HepG2 (cell line): ENCODE measurements at regions not wholly inside any gene's neighbourhood (a gene's known extent, or its start where the extent isn't known, plus 50 kb on each side); places are given as distances from the start of the nearest gene placed in this dataset.

ENCODE experiments used
- ARID5B ChIP-seq: IDR thresholded peaks from 2 replicates; pipeline ENCODE4 v1.4.0; 2020; ENCODE audit warnings: mild to moderate bottlenecking, missing genetic modification reagents
- ATF1 ChIP-seq: IDR thresholded peaks from 2 replicates; pipeline ENCODE4 v1.6.1; 2016; ENCODE audit warnings: mild to moderate bottlenecking, control low read depth
- DRAP1 ChIP-seq: IDR thresholded peaks from 2 replicates; pipeline ENCODE4 v1.6.1; 2016; ENCODE audit warnings: missing genetic modification reagents, missing compliant biosample characterization
- GZF1 ChIP-seq: sonication (generic); formaldehyde crosslinking; IDR thresholded peaks from 2 replicates; pipeline ENCODE4 v1.5.1; 2020; ENCODE audit warnings: mild to moderate bottlenecking, missing genetic modification reagents
- KDM4B ChIP-seq: sonication (generic); formaldehyde crosslinking; IDR thresholded peaks from 2 replicates; pipeline ENCODE4 v1.4.0; 2020; ENCODE audit warnings: missing genetic modification reagents
- MAFF ChIP-seq: IDR thresholded peaks from 2 replicates; pipeline ENCODE4 v1.6.1; 2011; ENCODE audit warnings: low read depth, low read length, improper control_type of control experiment
- NFKBIZ ChIP-seq: IDR thresholded peaks from 2 replicates; pipeline ENCODE4 v1.6.1; 2018; ENCODE audit warnings: missing genetic modification reagents, missing compliant biosample characterization
- PHB2 ChIP-seq: fragments of 450-650 bp; IDR thresholded peaks from 2 replicates; pipeline ENCODE4 v1.6.1; 2018; ENCODE audit not compliant: partially characterized antibody
- RXRA ChIP-seq: sonication (generic); formaldehyde crosslinking; IDR thresholded peaks from 2 replicates; pipeline ENCODE4 v1.5.1; 2020; ENCODE audit warnings: missing genetic modification reagents
- SKI ChIP-seq: fragments of 450-650 bp; IDR thresholded peaks from one replicate; pipeline ENCODE4 v1.6.1; 2018; ENCODE audit warnings: mild to moderate bottlenecking; ENCODE audit not compliant: partially characterized antibody
- SMAD1 ChIP-seq: sonication (generic); formaldehyde crosslinking; IDR thresholded peaks from 2 replicates; pipeline ENCODE4 v1.4.0; 2020; ENCODE audit warnings: missing genetic modification reagents, low read depth, mild to moderate bottlenecking, borderline replicate concordance
- SP1 ChIP-seq, 2 experiments: fragments of 450-650 bp in 1 of 2; sonication (generic) in 1 of 2; formaldehyde crosslinking in 1 of 2; IDR thresholded peaks; 2 replicates each; pipeline versions ENCODE4 v1.4.0 to v1.6.1; 2016 to 2020; ENCODE audit warnings: missing genetic modification reagents in 1 of 2
- SRSF4 ChIP-seq: fragments of 200-400 bp; formaldehyde crosslinking; IDR thresholded peaks from one replicate; pipeline ENCODE4 v1.6.1; 2018; ENCODE audit warnings: mild to moderate bottlenecking, low read depth, low read length, moderate library complexity; ENCODE audit not compliant: poor library complexity, severe bottlenecking
- SSRP1 ChIP-seq: IDR thresholded peaks from 2 replicates; pipeline ENCODE4 v1.6.1; 2016; ENCODE audit warnings: control low read depth
- THAP11 ChIP-seq: IDR thresholded peaks from 2 replicates; pipeline ENCODE4 v1.6.1; 2016; ENCODE audit warnings: missing biosample characterization, missing genetic modification reagents
- ZMYM3 ChIP-seq: sonication (generic); formaldehyde crosslinking; IDR thresholded peaks from 2 replicates; pipeline ENCODE4 v1.5.1; 2020; ENCODE audit warnings: mild to moderate bottlenecking, missing genetic modification reagents
- ZNF281 ChIP-seq: sonication (generic); formaldehyde crosslinking; IDR thresholded peaks from 2 replicates; pipeline ENCODE4 v1.4.0; 2020; ENCODE audit warnings: missing genetic modification reagents, borderline replicate concordance
- ZNF687 ChIP-seq: sonication (generic); formaldehyde crosslinking; IDR thresholded peaks from 2 replicates; pipeline ENCODE4 v1.5.1; 2020; ENCODE audit warnings: mild to moderate bottlenecking, missing genetic modification reagents, moderate library complexity

- TF ChIP-seq NFKBIZ (CRISPR knock-in tag) (peak; percentile 71), RXRA (no peak; the same call in 1 of the 2 replicates), ZMYM3 (CRISPR knock-in tag) (0 out of 2 replicates have a peak, but pooled peaks have one; percentile 29), ZNF687 (no peak), SRSF4 (no peak), GZF1 (CRISPR knock-in tag) (no peak), ZNF281 (CRISPR knock-in tag) (no peak), ARID5B (peak; percentile 96), SKI (peak; percentile 13), THAP11 (CRISPR knock-in tag) (peak; percentile 58), SMAD1 (CRISPR knock-in tag) (no peak), SP1 (IDR thresholded peaks at IDR 0.05) (no peak), SP1 (CRISPR knock-in tag; IDR thresholded peaks at IDR 0.05) (no peak), PHB2 (no peak), DRAP1 (peak; percentile 42; the same call in 1 of the 2 replicates), ATF1 (CRISPR knock-in tag) (no peak; the same call in 1 of the 2 replicates), MAFF (no peak), KDM4B (CRISPR knock-in tag) (0 out of 2 replicates have a peak, but pooled peaks have one; percentile 39), SSRP1 (CRISPR knock-in tag) (no peak)
Measured at GRCh38 chr4:124526769-124527168, 185.8 kb downstream of the ANKRD50 start (continued).
